Breast epithelium (tissue), 4 donors: ENCODE measurements at regions not wholly inside any gene's neighbourhood (a gene's known extent, or its start where the extent isn't known, plus 50 kb on each side); places are given as distances from the start of the nearest gene placed in this dataset.

ENCODE experiments used
- DNase-seq, 2 donors: peaks; one replicate each; pipeline ENCODE4 v3.0.0-alpha.2; 2019; ENCODE audit warnings: low spot score in 2 of 2
- H3K27ac ChIP-seq, 2 donors: fragments of 200-600 bp; sonication (generic) in 1 of 2; one replicate each; pipeline ENCODE4 v1.5.1; 2016 to 2019; ENCODE audit warnings: mild to moderate bottlenecking in 1 of 2
- H3K27me3 ChIP-seq, 2 donors: fragments of 200-600 bp; sonication (generic) in 1 of 2; one replicate each; pipeline versions ENCODE4 v1.5.1 to v1.6.0; 2017 to 2019; ENCODE audit warnings: control low read depth in 1 of 2, mild to moderate bottlenecking in 1 of 2
- H3K36me3 ChIP-seq: fragments of 200-600 bp; one replicate; pipeline ENCODE4 v1.5.1; 2019
- H3K4me1 ChIP-seq, 2 donors: fragments of 200-600 bp; sonication (generic); one replicate each; pipeline ENCODE4 v1.5.1; 2016 to 2019; ENCODE audit warnings: control low read depth in 1 of 2
- H3K4me3 ChIP-seq, 3 donors: fragments of 200-600 bp; sonication (generic); 1 replicate in 2 of 3; 2 replicates in 1 of 3; pipeline ENCODE4 v1.5.1; 2016 to 2019; ENCODE audit warnings: mild to moderate bottlenecking in 3 of 3, moderate library complexity in 2 of 3
- H3K9me3 ChIP-seq, 2 donors: fragments of 200-600 bp; sonication (generic) in 1 of 2; one replicate each; pipeline ENCODE4 v1.5.1; 2016 to 2019; ENCODE audit warnings: control low read depth in 1 of 2
- CTCF ChIP-seq, 3 donors: fragments of 450-650 bp; IDR thresholded peaks; one replicate each; pipeline ENCODE4 v1.5.1; 2016 to 2017; ENCODE audit warnings: antibody characterized with exemption in 3 of 3, mild to moderate bottlenecking in 3 of 3, moderate library complexity in 3 of 3
- POLR2A ChIP-seq: fragments of 450-650 bp; IDR thresholded peaks from one replicate; pipeline ENCODE4 v1.6.1; 2016; ENCODE audit warnings: antibody characterized with exemption, mild to moderate bottlenecking, moderate library complexity
- POLR2AphosphoS5 ChIP-seq, 3 donors: sonication (generic); formaldehyde crosslinking; IDR thresholded peaks; one replicate each; pipeline ENCODE4 v1.6.1; 2017; ENCODE audit warnings: antibody characterized with exemption in 3 of 3
- intact Hi-C: fragments of 100-400 bp; cut with DNase I; formaldehyde crosslinking; loops from one replicate; pipeline ENCODE4 v1.15.1; 2023; ENCODE audit warnings: low total_unique reads

- Histone ChIP-seq H3K27me3 (no peaks in the 10 kb centered on the region), H3K4me3 (no peak overlapping the region), H3K36me3 (no peaks in the 10 kb centered on the region), H3K27ac (no peak overlapping the region), H3K4me1 (no peaks in the 10 kb centered on the region), H3K9me3 (no peaks in the 10 kb centered on the region)
- intact Hi-C loops: no loop called here
- no peak for DNase-seq
- TF ChIP-seq CTCF (IDR thresholded peaks at IDR 0.05) (no peak), POLR2AphosphoS5 (IDR thresholded peaks at IDR 0.05) (no peak), POLR2A (no peak)
These were observed 1197.5 kb upstream of the TENM4 start for GRCh38 chr11:80638296-80638695.

GRCh38 chr11:80637571-80637970 lies 1196.7 kb upstream of the TENM4 start:
- TF ChIP-seq POLR2A (no peak), CTCF (IDR thresholded peaks at IDR 0.05) (no peak), POLR2AphosphoS5 (IDR thresholded peaks at IDR 0.05) (no peak)
- DNase-seq: no peak
- intact Hi-C loops: no loop called here
- H3K4me3 ChIP-seq: no peak overlapping the region
- H3K4me1 ChIP-seq: no peaks in the 10 kb centered on the region
- H3K9me3 ChIP-seq: no peaks in the 10 kb centered on the region
- H3K27me3 ChIP-seq: no peaks in the 10 kb centered on the region
- H3K27ac ChIP-seq: no peak overlapping the region
- no peaks in the 10 kb centered on the region for H3K36me3 ChIP-seq

GRCh38 chr11:80636999-80637398 lies 1196.2 kb upstream of the TENM4 start:
- no peaks in the 10 kb centered on the region for H3K4me1 ChIP-seq
- no peak for DNase-seq
- no peak overlapping the region for H3K4me3 ChIP-seq
- H3K27me3 ChIP-seq: no peaks in the 10 kb centered on the region
- no peak for TF ChIP-seq CTCF (IDR thresholded peaks at IDR 0.05)
- TF ChIP-seq POLR2A: no peak
- TF ChIP-seq POLR2AphosphoS5 (IDR thresholded peaks at IDR 0.05): no peak
- H3K9me3 ChIP-seq: no peaks in the 10 kb centered on the region
- no peak overlapping the region for H3K27ac ChIP-seq
- H3K36me3 ChIP-seq: no peaks in the 10 kb centered on the region
- intact Hi-C loops: no loop called here

- TF ChIP-seq CTCF (IDR thresholded peaks at IDR 0.05) (no peak), POLR2AphosphoS5 (IDR thresholded peaks at IDR 0.05) (no peak), POLR2A (no peak)
- no peak overlapping the region for H3K27ac ChIP-seq
- no peaks in the 10 kb centered on the region for H3K4me1 ChIP-seq
- DNase-seq: no peak
- no peaks in the 10 kb centered on the region for H3K27me3 ChIP-seq
- no peak overlapping the region for H3K4me3 ChIP-seq
- no peaks in the 10 kb centered on the region for H3K36me3 ChIP-seq
- intact Hi-C loops: no loop called here
- H3K9me3 ChIP-seq: no peaks in the 10 kb centered on the region
These were observed 1194.3 kb upstream of the TENM4 start for GRCh38 chr11:80635178-80635577.

GRCh38 chr11:80632691-80633090 lies 1191.9 kb upstream of the TENM4 start:
- no peak for DNase-seq
- Histone ChIP-seq H3K4me1 (no peaks in the 10 kb centered on the region), H3K4me3 (no peak overlapping the region), H3K27ac (no peak overlapping the region), H3K9me3 (no peaks in the 10 kb centered on the region), H3K36me3 (no peaks in the 10 kb centered on the region), H3K27me3 (no peaks in the 10 kb centered on the region)
- intact Hi-C loops: no loop called here
- TF ChIP-seq POLR2A (no peak), CTCF (IDR thresholded peaks at IDR 0.05) (no peak), POLR2AphosphoS5 (IDR thresholded peaks at IDR 0.05) (no peak)
